H1 (cell line): ENCODE measurements at regions not wholly inside any gene's neighbourhood (a gene's known extent, or its start where the extent isn't known, plus 50 kb on each side); places are given as distances from the start of the nearest gene placed in this dataset.

ENCODE experiments used
- CTCF ChIA-PET: fragments of 300-600 bp; sonication (Branson Sonifier 250); formaldehyde crosslinking; loops from one replicate; lab custom pipeline; 2021; ENCODE audit not compliant: partially characterized antibody; lab: Charles Lee
- POLR2A ChIA-PET: fragments of 300-600 bp; sonication (Branson Sonifier 250); formaldehyde crosslinking; loops from one replicate; lab custom pipeline; 2021; ENCODE audit warnings: inconsistent platforms; ENCODE audit not compliant: partially characterized antibody; lab: Charles Lee
- DNase-seq, 2 experiments: peaks; one replicate each; pipeline versions ENCODE4 v3.0.0 to v3.0.0-alpha.2; 2010 to 2022; ENCODE audit warnings: low spot score in 2 of 2, low read depth in 1 of 2, mixed read lengths in 1 of 2
- FAIRE-seq: peaks from 2 replicates; lab custom pipeline; 2011; peaks lifted over from hg19 to GRCh38; lab: Jason Lieb, UNC
- H2AFZ ChIP-seq: 2 replicates; pipeline ENCODE4 v1.8.1; 2012; ENCODE audit warnings: low read length, inconsistent platforms
- H2AK5ac ChIP-seq: 2 replicates; pipeline ENCODE4 v1.6.1; 2013; ENCODE audit warnings: low read depth, low read length
- H2BK120ac ChIP-seq: replicated peaks from 2 replicates; pipeline ENCODE3; 2013; ENCODE audit warnings: low read depth, low read length, inconsistent platforms
- H2BK12ac ChIP-seq: 2 replicates; pipeline ENCODE4 v1.6.1; 2013; ENCODE audit warnings: low read depth, low read length
- H2BK15ac ChIP-seq: 2 replicates; pipeline ENCODE4 v1.6.1; 2013; ENCODE audit warnings: low read length
- H2BK20ac ChIP-seq: 2 replicates; pipeline ENCODE4 v1.6.1; 2013; ENCODE audit warnings: low read length
- H2BK5ac ChIP-seq: 2 replicates; pipeline ENCODE4 v1.6.1; 2013; ENCODE audit warnings: low read depth, low read length
- H3K14ac ChIP-seq: 2 replicates; pipeline ENCODE4 v1.6.1; 2013; ENCODE audit warnings: inconsistent platforms; ENCODE audit not compliant: insufficient read length
- H3K18ac ChIP-seq: 2 replicates; pipeline ENCODE4 v1.6.1; 2013; ENCODE audit warnings: low read length; ENCODE audit errors: extremely low read depth
- H3K23ac ChIP-seq: 2 replicates; pipeline ENCODE4 v1.6.1; 2013; ENCODE audit warnings: inconsistent platforms; ENCODE audit not compliant: insufficient read length
- H3K23me2 ChIP-seq: 2 replicates; pipeline ENCODE4 v1.6.1; 2013; ENCODE audit warnings: low read depth, low read length
- H3K27ac ChIP-seq: 2 replicates; pipeline ENCODE4 v1.6.1; 2011; ENCODE audit warnings: low read depth, low read length, inconsistent platforms
- H3K27me3 ChIP-seq, 4 experiments: replicated peaks in 1 of 4; 1 replicate in 1 of 4; 2 replicates in 3 of 4; pipeline versions ENCODE4 v1.6.1 to v1.8.1; 2011 to 2013; ENCODE audit warnings: low read length in 3 of 4, mild to moderate bottlenecking in 3 of 4, inconsistent platforms in 2 of 4, mixed read lengths in 2 of 4, moderate library complexity in 1 of 4; ENCODE audit not compliant: control insufficient read depth in 3 of 4, insufficient read depth in 3 of 4; ENCODE audit errors: extremely low read depth in 1 of 4
- H3K36me3 ChIP-seq, 4 experiments: 2 replicates each; pipeline versions ENCODE4 v1.6.1 to v1.8.1; 2011 to 2013; ENCODE audit warnings: mild to moderate bottlenecking in 4 of 4, low read length in 3 of 4, moderate library complexity in 2 of 4, control low read depth in 1 of 4, inconsistent platforms in 1 of 4; ENCODE audit not compliant: insufficient read depth in 4 of 4, control insufficient read depth in 2 of 4
- H3K4ac ChIP-seq: replicated peaks from 2 replicates; pipeline ENCODE3; 2013; ENCODE audit warnings: low read length, low read depth, mixed read lengths, inconsistent platforms; ENCODE audit not compliant: insufficient read length
- H3K4me1 ChIP-seq, 4 experiments: replicated peaks in 1 of 4; 1 replicate in 1 of 4; 2 replicates in 3 of 4; pipeline versions ENCODE4 v1.6.1 to v1.8.1; 2011 to 2013; ENCODE audit warnings: low read length in 3 of 4, inconsistent platforms in 2 of 4, mixed read lengths in 1 of 4; ENCODE audit not compliant: insufficient read depth in 4 of 4, control insufficient read depth in 3 of 4
- H3K4me2 ChIP-seq, 2 experiments: 2 replicates each; pipeline versions ENCODE4 v1.6.1 to v1.8.1; 2011 to 2013; ENCODE audit warnings: low read depth in 2 of 2, low read length in 2 of 2, control low read depth in 1 of 2, inconsistent platforms in 1 of 2, mild to moderate bottlenecking in 1 of 2; ENCODE audit not compliant: insufficient read depth in 1 of 2
- H3K4me3 ChIP-seq, 4 experiments: fragments of 200-600, 300-600 bp in 1 of 4; sonication (generic), shearing (Covaris generic), sonication (Bioruptor Twin) in 1 of 4; 2 replicates each; pipeline versions ENCODE4 v1.5.1 to v1.8.1; 2011 to 2016; ENCODE audit warnings: low read length in 4 of 4, low read depth in 3 of 4, control low read depth in 2 of 4, inconsistent platforms in 2 of 4, mild to moderate bottlenecking in 2 of 4, mixed read lengths in 1 of 4, moderate library complexity in 1 of 4; ENCODE audit not compliant: insufficient read depth in 2 of 4; ENCODE audit errors: extremely low read depth in 1 of 4
- H3K56ac ChIP-seq: replicated peaks from 2 replicates; pipeline ENCODE3; 2013; ENCODE audit warnings: low read depth, mild to moderate bottlenecking, mixed read lengths, low read length, inconsistent platforms; ENCODE audit not compliant: insufficient read length
- H3K79me1 ChIP-seq: 2 replicates; pipeline ENCODE4 v1.6.1; 2013; ENCODE audit warnings: low read depth, low read length, control low read depth
- H3K79me2 ChIP-seq, 2 experiments: 2 replicates each; pipeline versions ENCODE4 v1.6.1 to v1.8.1; 2012 to 2013; ENCODE audit warnings: low read length in 2 of 2, mild to moderate bottlenecking in 2 of 2, inconsistent platforms in 1 of 2; ENCODE audit not compliant: insufficient read depth in 2 of 2, control insufficient read depth in 1 of 2
- H3K9ac ChIP-seq, 4 experiments: replicated peaks in 1 of 4; 1 replicate in 1 of 4; 2 replicates in 3 of 4; pipeline versions ENCODE4 v1.6.1 to v1.8.1; 2011 to 2013; ENCODE audit warnings: low read depth in 3 of 4, low read length in 3 of 4, control low read depth in 2 of 4, mild to moderate bottlenecking in 2 of 4, moderate library complexity in 2 of 4, inconsistent platforms in 1 of 4; ENCODE audit errors: extremely low read depth in 1 of 4
- H3K9me3 ChIP-seq, 2 experiments: 2 replicates each; pipeline versions ENCODE4 v1.6.1 to v1.8.1; 2012 to 2013; ENCODE audit warnings: mild to moderate bottlenecking in 2 of 2, moderate library complexity in 2 of 2, control low read depth in 1 of 2, inconsistent platforms in 1 of 2, low read depth in 1 of 2, low read length in 1 of 2, mixed read lengths in 1 of 2; ENCODE audit not compliant: insufficient read depth in 2 of 2
- H4K20me1 ChIP-seq, 2 experiments: replicated peaks in 1 of 2; 2 replicates each; pipeline versions ENCODE3 to v1.8.1; 2011 to 2013; ENCODE audit warnings: inconsistent platforms in 2 of 2, low read length in 2 of 2, mild to moderate bottlenecking in 1 of 2; ENCODE audit not compliant: insufficient read depth in 2 of 2, control insufficient read depth in 1 of 2
- H4K5ac ChIP-seq: 2 replicates; pipeline ENCODE4 v1.6.1; 2013; ENCODE audit warnings: low read length, low read depth, mixed read lengths, inconsistent platforms; ENCODE audit not compliant: insufficient read length
- H4K8ac ChIP-seq: 2 replicates; pipeline ENCODE4 v1.8.0; 2013; ENCODE audit warnings: mild to moderate bottlenecking, moderate library complexity, low read length, inconsistent platforms; ENCODE audit not compliant: insufficient read depth; ENCODE audit errors: extremely low read depth
- H4K91ac ChIP-seq: replicated peaks from 2 replicates; pipeline ENCODE3; 2013; ENCODE audit warnings: low read length, mixed read lengths, inconsistent platforms; ENCODE audit not compliant: insufficient read length
- CEBPB ChIP-seq: IDR thresholded peaks from 2 replicates; pipeline ENCODE4 v1.6.1; 2012; ENCODE audit warnings: low read depth, low read length
- KDM1A ChIP-seq: fragments of 200-600, 300-600 bp; sonication (generic); IDR thresholded peaks from 2 replicates; pipeline ENCODE4 v1.7.1; 2016; ENCODE audit warnings: mild to moderate bottlenecking, low read length, borderline replicate concordance
- NANOG ChIP-seq: IDR thresholded peaks from 2 replicates; pipeline ENCODE4 v1.6.1; 2011; ENCODE audit warnings: low read length, low read depth, mild to moderate bottlenecking, inconsistent platforms; ENCODE audit not compliant: insufficient read depth, poor library complexity, severe bottlenecking
- POLR2A ChIP-seq, 2 experiments: IDR thresholded peaks; 1 replicate in 1 of 2; 2 replicates in 1 of 2; pipeline ENCODE4 v1.6.1; 2011; ENCODE audit warnings: low read depth in 2 of 2, low read length in 2 of 2, mild to moderate bottlenecking in 2 of 2; ENCODE audit errors: control extremely low read depth in 1 of 2
- SP2 ChIP-seq: IDR thresholded peaks from 2 replicates; pipeline ENCODE4 v1.6.1; 2012; ENCODE audit warnings: mild to moderate bottlenecking, low read length, inconsistent platforms
- TBP ChIP-seq: IDR thresholded peaks from 2 replicates; pipeline ENCODE4 v1.6.1; 2011; ENCODE audit warnings: low read depth, low read length, improper control_type of control experiment
- TCF12 ChIP-seq: IDR thresholded peaks from 2 replicates; pipeline ENCODE4 v1.6.1; 2011; ENCODE audit warnings: low read depth, mild to moderate bottlenecking, low read length
- WGBS, 2 experiments: shearing (Covaris generic) in 1 of 2; methylation state at CpG; one replicate each; pipeline versions ENCODE4 v1.1.6 to v1.1.7; 2013 to 2015; ENCODE audit warnings: low lambda C conversion rate in 2 of 2, mixed read lengths in 2 of 2, inconsistent platforms in 1 of 2, low coverage in 1 of 2, missing lambda C conversion rate in 1 of 2; ENCODE audit not compliant: insufficient replicate concordance in 2 of 2, insufficient coverage in 1 of 2, insufficient read length in 1 of 2; ENCODE audit errors: extremely low coverage in 1 of 2, missing lambda C conversion rate in 1 of 2; 5-methylcytosine and 5-hydroxymethylcytosine counted together

DNA sequence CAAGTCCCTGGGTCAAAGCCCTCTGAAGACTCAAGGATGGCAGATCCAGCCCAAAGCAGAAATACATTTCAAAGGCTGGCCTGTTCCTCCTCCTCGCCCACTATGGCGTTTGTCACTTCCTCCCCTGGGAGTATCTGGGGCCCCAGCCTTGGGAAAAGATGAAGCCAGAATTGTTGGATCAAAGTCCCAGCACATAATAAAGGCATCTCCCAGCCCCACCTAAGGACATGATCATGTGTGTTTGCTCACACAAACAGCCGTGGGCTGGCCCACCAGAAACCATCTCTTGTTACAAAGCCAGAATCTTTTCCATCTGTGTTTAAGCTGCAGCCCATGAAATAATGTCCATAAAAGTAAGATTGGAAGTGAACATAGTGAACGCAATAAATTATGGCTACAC is 50.1 kb upstream of the HAAO start:
- FAIRE-seq = no peak
- Histone ChIP-seq H3K36me3 (no peaks in the 10 kb centered on the region), H3K18ac (no peak overlapping the region), H3K27me3 (no peaks in the 10 kb centered on the region), H3K56ac (no peak overlapping the region), H3K14ac (no peak overlapping the region), H3K23ac (no peak overlapping the region), H4K20me1 (no peaks in the 10 kb centered on the region), H3K9ac (no peak overlapping the region), H2AK5ac (no peak overlapping the region), H4K8ac (no peak overlapping the region), H3K79me2 (no peaks in the 10 kb centered on the region), H2AFZ (no peak overlapping the region), H3K4ac (no peak overlapping the region), H2BK15ac (no peak overlapping the region), H2BK5ac (no peak overlapping the region), H3K27ac (no peak overlapping the region), H3K23me2 (no peaks in the 10 kb centered on the region; the same call in 1 of the 2 replicates), H3K9me3 (no peaks in the 10 kb centered on the region), H4K5ac (no peak overlapping the region), H3K4me1 (no peaks in the 10 kb centered on the region), H2BK120ac (no peak overlapping the region), H4K91ac (no peak overlapping the region), H2BK12ac (no peak overlapping the region), H2BK20ac (no peak overlapping the region), H3K79me1 (no peaks in the 10 kb centered on the region), H3K4me2 (no peak overlapping the region), H3K4me3 (no peak overlapping the region)
- CTCF ChIA-PET = interaction anchor here (0.6 to 15.1 kb wide), 5 partner anchors 14 to 700 kb away, joined by 3 to 137 read pairs (median 3); no protein-coding TSS in a partner anchor
- TF ChIP-seq NANOG (no peak), KDM1A (no peak), TBP (no peak), TCF12 (no peak), CEBPB (no peak), SP2 (no peak), POLR2A (IDR thresholded peaks at IDR 0.05; ENCODE audit: control extremely low read depth in 1 of 2, low read depth in 2 of 2, low read length in 2 of 2) (no peak)
- POLR2A ChIA-PET = no interaction called here
- DNase-seq = no peak
- 86% methylated on average over 4 of the region's 4 CpGs; no CpG with 5 or more reads in 1 of the 2 experiments for WGBS, 2 experiments
